HEK293 (cell line): ENCODE measurements at regions not wholly inside any gene's neighbourhood (a gene's known extent, or its start where the extent isn't known, plus 50 kb on each side); places are given as distances from the start of the nearest gene placed in this dataset.

ENCODE experiments used
- CTCF ChIA-PET: fragments of 350-600 bp; formaldehyde crosslinking; extraction: SDS; loops from one replicate; lab custom pipeline; 2021; ENCODE audit warnings: antibody characterized with exemption; lab: Yijun Ruan, JAX
- POLR2A ChIA-PET: fragments of 300-600 bp; formaldehyde crosslinking; extraction: SDS; loops from one replicate; lab custom pipeline; 2020; ENCODE audit warnings: antibody characterized with exemption, inconsistent platforms; lab: Yijun Ruan, JAX
- H3K27ac ChIP-seq: fragments of 200-500 bp; sonication (Bioruptor generic); 2 replicates; pipeline ENCODE4 v1.5.1; 2014; ENCODE audit warnings: low read depth, low read length, control low read depth, inconsistent platforms; ENCODE audit errors: extremely low read depth
- H3K36me3 ChIP-seq, 2 experiments: fragments of 200-500 bp in 1 of 2; sonication (Bioruptor generic) in 1 of 2; 1 replicate in 1 of 2; 2 replicates in 1 of 2; pipeline ENCODE4 v1.5.1; 2014 to 2017; ENCODE audit warnings: inconsistent platforms in 2 of 2, low read length in 2 of 2; ENCODE audit not compliant: control insufficient read depth in 2 of 2, insufficient read depth in 1 of 2
- H3K4me1 ChIP-seq: fragments of 200-500 bp; sonication (Bioruptor generic); 2 replicates; pipeline ENCODE4 v1.5.1; 2014; ENCODE audit warnings: mild to moderate bottlenecking, low read length, inconsistent platforms; ENCODE audit not compliant: control insufficient read depth, insufficient read depth
- H3K4me3 ChIP-seq: 2 replicates; pipeline ENCODE4 v1.5.1; 2011; ENCODE audit warnings: low read depth, mild to moderate bottlenecking, control low read depth, low read length, moderate library complexity
- H3K9me3 ChIP-seq: fragments of 200-500 bp; sonication (Bioruptor generic); 2 replicates; pipeline ENCODE4 v1.5.1; 2014; ENCODE audit warnings: low read depth, low read length, inconsistent platforms; ENCODE audit not compliant: control insufficient read depth, insufficient read depth
- BCL11B ChIP-seq: fragments of 450-650 bp; formaldehyde crosslinking; IDR thresholded peaks from 2 replicates; pipeline ENCODE4 v1.5.1; 2016; ENCODE audit warnings: low read depth, missing biosample characterization, missing genetic modification characterization
- GLI4 ChIP-seq: fragments of 450-650 bp; formaldehyde crosslinking; IDR thresholded peaks from 2 replicates; pipeline ENCODE4 v1.5.1; 2016; ENCODE audit warnings: missing biosample characterization, missing genetic modification characterization
- KLF16 ChIP-seq: fragments of 450-650 bp; formaldehyde crosslinking; IDR thresholded peaks from 2 replicates; pipeline ENCODE4 v1.5.1; 2017; ENCODE audit warnings: missing biosample characterization, missing genetic modification characterization
- KLF7 ChIP-seq: fragments of 450-650 bp; formaldehyde crosslinking; IDR thresholded peaks from 2 replicates; pipeline ENCODE4 v1.5.1; 2016; ENCODE audit warnings: missing biosample characterization, missing genetic modification characterization, borderline replicate concordance
- KLF8 ChIP-seq: fragments of 450-650 bp; formaldehyde crosslinking; IDR thresholded peaks from 2 replicates; pipeline ENCODE4 v1.5.1; 2016; ENCODE audit warnings: missing biosample characterization, missing genetic modification characterization
- KLF9 ChIP-seq: fragments of 450-650 bp; formaldehyde crosslinking; IDR thresholded peaks from 2 replicates; pipeline ENCODE4 v1.5.1; 2016; ENCODE audit warnings: missing biosample characterization, missing genetic modification characterization, low read depth
- YY2 ChIP-seq: fragments of 450-650 bp; formaldehyde crosslinking; IDR thresholded peaks from 2 replicates; pipeline ENCODE4 v1.5.1; 2016; ENCODE audit warnings: missing biosample characterization, missing genetic modification characterization
- ZFP37 ChIP-seq: fragments of 450-650 bp; formaldehyde crosslinking; IDR thresholded peaks from 2 replicates; pipeline ENCODE4 v1.5.1; 2016; ENCODE audit warnings: missing biosample characterization, missing genetic modification characterization
- ZNF140 ChIP-seq: fragments of 450-650 bp; formaldehyde crosslinking; IDR thresholded peaks from 2 replicates; pipeline ENCODE4 v1.5.1; 2016; ENCODE audit warnings: missing biosample characterization, missing genetic modification characterization
- ZNF155 ChIP-seq: fragments of 450-650 bp; formaldehyde crosslinking; IDR thresholded peaks from 2 replicates; pipeline ENCODE4 v1.5.1; 2016; ENCODE audit warnings: missing biosample characterization, missing genetic modification characterization
- ZNF175 ChIP-seq: fragments of 450-650 bp; formaldehyde crosslinking; IDR thresholded peaks from 2 replicates; pipeline ENCODE4 v1.5.1; 2016; ENCODE audit warnings: missing biosample characterization, missing genetic modification characterization
- ZNF18 ChIP-seq: fragments of 450-650 bp; formaldehyde crosslinking; IDR thresholded peaks from 2 replicates; pipeline ENCODE4 v1.5.1; 2016; ENCODE audit warnings: missing biosample characterization, missing genetic modification characterization
- ZNF184 ChIP-seq: fragments of 450-650 bp; IDR thresholded peaks from 2 replicates; pipeline ENCODE4 v1.5.1; 2018; ENCODE audit warnings: missing biosample characterization, mild to moderate bottlenecking, missing genetic modification characterization
- ZNF223 ChIP-seq: fragments of 450-650 bp; formaldehyde crosslinking; IDR thresholded peaks from 2 replicates; pipeline ENCODE4 v1.5.1; 2016; ENCODE audit warnings: missing biosample characterization, missing genetic modification characterization
- ZNF311 ChIP-seq: fragments of 450-650 bp; formaldehyde crosslinking; IDR thresholded peaks from 2 replicates; pipeline ENCODE4 v1.5.1; 2017; ENCODE audit warnings: missing biosample characterization, missing genetic modification characterization, borderline replicate concordance
- ZNF341 ChIP-seq: fragments of 450-650 bp; formaldehyde crosslinking; IDR thresholded peaks from 2 replicates; pipeline ENCODE4; 2016; ENCODE audit warnings: low read depth, missing biosample characterization, missing genetic modification characterization
- ZNF416 ChIP-seq: fragments of 450-650 bp; formaldehyde crosslinking; IDR thresholded peaks from 2 replicates; pipeline ENCODE4 v1.5.1; 2016; ENCODE audit warnings: missing biosample characterization, missing genetic modification characterization
- ZNF488 ChIP-seq: fragments of 450-650 bp; formaldehyde crosslinking; IDR thresholded peaks from 2 replicates; pipeline ENCODE4 v1.5.1; 2016; ENCODE audit warnings: missing biosample characterization, missing genetic modification characterization
- ZNF658 ChIP-seq: fragments of 450-650 bp; formaldehyde crosslinking; IDR thresholded peaks from 2 replicates; pipeline ENCODE4; 2016; ENCODE audit warnings: missing biosample characterization, missing genetic modification characterization

- H3K36me3 ChIP-seq, result no peaks in the 10 kb centered on the region
- no peaks in the 10 kb centered on the region for H3K9me3 ChIP-seq
- no peak overlapping the region for H3K27ac ChIP-seq
- ChIA-PET POLR2A (no interaction called here), CTCF (interaction anchor here (0.6 kb wide), 1 partner anchor 29 kb away, joined by 3 read pairs; no protein-coding TSS in a partner anchor)
- TF ChIP-seq KLF7, result no peak
- no peak for TF ChIP-seq ZNF18
- no peak for TF ChIP-seq ZNF488
- no peak for TF ChIP-seq ZFP37
- TF ChIP-seq YY2 (tag by site-specific recombination), result no peak
- no peak for TF ChIP-seq ZNF311 (tag by site-specific recombination)
- TF ChIP-seq ZNF658 (tag by site-specific recombination), result no peak
- no peak for TF ChIP-seq KLF8
- TF ChIP-seq ZNF416 (tag by site-specific recombination), result no peak
- no peak for TF ChIP-seq ZNF175 (tag by site-specific recombination)
- no peak overlapping the region for H3K4me3 ChIP-seq
- H3K4me1 ChIP-seq, result no peaks in the 10 kb centered on the region; the same call in 1 of the 2 replicates
Observed at GRCh38 chr10:78531088-78531487, 497.4 kb downstream of the RPS24 start.

- H3K9me3 ChIP-seq, result no peaks in the 10 kb centered on the region
- POLR2A ChIA-PET, result no interaction called here
- H3K4me3 ChIP-seq, result no peak overlapping the region
- H3K36me3 ChIP-seq, result no peaks in the 10 kb centered on the region
- TF ChIP-seq ZNF155 (no peak), ZNF140 (tag by site-specific recombination) (no peak), GLI4 (tag by site-specific recombination) (no peak), ZNF184 (no peak), KLF9 (tag by site-specific recombination) (no peak)
- no peak overlapping the region for H3K27ac ChIP-seq
- H3K4me1 ChIP-seq, result no peaks in the 10 kb centered on the region; the same call in 1 of the 2 replicates
- CTCF ChIA-PET, result no interaction called here
Observed at GRCh38 chr10:78532480-78533042, 498.9 kb downstream of the RPS24 start.

- no peak overlapping the region for H3K27ac ChIP-seq
- no peak overlapping the region for H3K4me3 ChIP-seq
- TF ChIP-seq KLF16 (tag by site-specific recombination), result no peak
- TF ChIP-seq ZNF223 (tag by site-specific recombination), result no peak
- H3K36me3 ChIP-seq, result no peaks in the 10 kb centered on the region
- H3K9me3 ChIP-seq, result no peaks in the 10 kb centered on the region
- H3K4me1 ChIP-seq, result no peaks in the 10 kb centered on the region; the same call in 1 of the 2 replicates
- ChIA-PET CTCF (interaction anchor here (0.8 kb wide), 1 partner anchor 75 kb away, joined by 3 read pairs; no protein-coding TSS in a partner anchor), POLR2A (no interaction called here)
Observed at GRCh38 chr10:78533098-78533497, 499.4 kb downstream of the RPS24 start.

- CTCF ChIA-PET, result interaction anchor here (0.6 to 0.8 kb wide), 2 partner anchors 76 to 346 kb away, joined by 3 read pairs; no protein-coding TSS in a partner anchor
- TF ChIP-seq ZNF341 (tag by site-specific recombination) (0 out of 2 replicates have a peak, but pooled peaks have one; percentile 10), BCL11B (no peak)
- Histone ChIP-seq H3K4me1 (no peaks in the 10 kb centered on the region; the same call in 1 of the 2 replicates), H3K27ac (no peak overlapping the region), H3K36me3 (no peaks in the 10 kb centered on the region), H3K4me3 (no peak overlapping the region), H3K9me3 (no peaks in the 10 kb centered on the region)
- POLR2A ChIA-PET, result no interaction called here
Observed at GRCh38 chr10:78533776-78534175, 500.1 kb downstream of the RPS24 start.
